ENCODE measurements at regions not wholly inside any gene's neighbourhood (a gene's known extent, or its start where the extent isn't known, plus 50 kb on each side); places are given as distances from the start of the nearest gene placed in this dataset.
"Not testable (repeated sequence)": the region's sequence is repeated elsewhere in the genome, so short reads cannot be mapped to it uniquely, and the experiment has no call there.

- DNase-seq, result no peak
Observed at GRCh38 chr6:131430531-131430930, 142.5 kb upstream of the ARG1 start.

DNA sequence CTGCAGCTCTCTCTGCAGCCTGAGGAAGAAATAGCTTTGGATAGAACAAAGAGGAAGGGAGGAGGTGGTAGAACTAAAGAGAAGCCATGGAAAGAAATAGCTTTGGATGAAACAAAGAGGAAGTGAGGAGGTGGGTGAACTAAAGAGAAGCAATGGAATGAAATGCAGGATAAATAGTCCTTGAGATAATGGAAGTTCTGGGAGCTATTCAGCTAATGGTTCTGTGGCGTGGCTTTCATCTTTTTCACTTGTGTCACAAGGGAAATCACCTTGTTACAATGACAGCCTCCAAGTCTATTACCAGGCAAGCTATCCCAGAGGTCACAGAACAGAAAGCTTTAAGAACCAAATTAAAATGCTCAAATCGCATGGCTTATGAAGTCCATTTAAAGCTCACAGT is 141.3 kb upstream of the ARG1 start:
- no peak for DNase-seq

- no peak for DNase-seq
Observed at GRCh38 chr6:131433927-131434326, 139.1 kb upstream of the ARG1 start.

- DNase-seq, result no peak
Observed at GRCh38 chr6:131436358-131436757, 136.7 kb upstream of the ARG1 start.

DNA sequence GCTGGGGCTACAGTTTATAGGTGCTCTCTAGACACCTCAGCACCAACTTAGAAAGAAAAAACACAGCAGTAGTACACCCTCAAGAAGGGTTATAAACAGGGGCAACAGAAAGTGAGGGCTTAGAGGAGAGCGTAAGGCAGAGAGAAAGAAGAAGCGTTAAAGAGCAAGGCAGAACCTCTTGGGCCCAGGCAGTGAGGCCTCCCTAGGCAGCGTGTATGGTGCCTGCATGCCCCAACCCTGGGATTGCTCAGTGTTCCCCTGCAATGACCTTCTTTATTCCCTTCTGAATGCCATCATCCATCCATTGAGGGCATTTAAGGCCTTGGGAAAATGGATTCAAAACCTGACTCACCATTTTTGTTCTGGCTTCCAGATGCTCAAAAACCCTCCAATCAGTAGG is 130.0 kb upstream of the ARG1 start:
- DNase-seq, result no peak

DNA sequence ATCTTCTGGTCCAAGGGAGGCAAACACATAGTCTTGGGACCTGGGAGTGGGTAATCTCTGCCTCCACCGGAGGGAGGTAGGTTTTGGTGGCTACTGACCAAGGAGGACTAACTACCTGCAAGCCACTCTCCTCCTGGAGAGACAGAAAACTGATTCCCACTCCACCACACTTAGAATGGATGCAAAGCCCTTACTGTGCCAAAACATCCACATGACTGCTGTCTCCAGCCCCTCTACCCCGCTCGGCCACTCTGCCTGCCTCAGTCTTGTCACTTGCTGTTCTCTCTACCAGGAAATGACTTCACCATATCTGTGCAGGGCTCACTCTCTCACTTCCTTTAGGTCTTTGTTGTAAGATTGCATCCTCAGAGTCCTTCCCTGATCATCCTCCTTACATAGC is 129.5 kb upstream of the ARG1 start:
- no peak for DNase-seq

DNA sequence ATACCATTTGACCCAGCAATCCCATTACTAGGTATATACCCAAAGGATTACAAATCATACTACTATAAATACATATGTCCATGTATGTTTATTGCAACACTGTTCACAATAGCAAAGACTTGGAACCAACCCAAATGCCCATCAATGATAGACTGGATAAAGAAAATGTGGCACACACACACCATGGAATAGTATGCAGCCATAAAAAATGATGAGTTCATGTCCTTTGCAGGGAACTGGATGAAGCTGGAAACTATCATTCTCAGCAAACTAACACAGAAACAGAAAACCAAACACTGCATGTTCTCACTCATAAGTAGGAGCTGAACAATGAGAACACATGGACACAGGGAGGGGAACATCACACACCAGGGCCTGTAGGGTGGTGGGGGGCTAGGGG is 127.7 kb upstream of the ARG1 start:
- DNase-seq, result not testable (repeated sequence)

DNA sequence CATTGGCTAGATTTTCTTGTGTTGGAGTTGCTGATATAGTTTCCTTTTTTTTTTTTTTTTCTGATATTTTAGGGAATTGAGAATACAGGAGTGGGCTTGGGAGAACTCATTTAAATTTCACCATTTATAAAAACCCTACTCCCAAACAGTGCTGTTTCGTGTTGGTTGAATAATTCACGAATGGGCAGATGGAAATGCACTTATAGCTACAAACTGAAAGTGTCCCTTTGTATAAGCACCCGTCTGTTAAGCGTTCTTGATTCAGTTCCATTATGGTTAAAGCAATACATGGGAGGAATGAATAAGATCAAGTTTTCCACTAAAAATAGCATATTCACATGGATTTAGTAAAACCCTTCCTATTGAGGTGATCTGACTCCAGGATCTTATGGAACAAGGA is 122.2 kb upstream of the ARG1 start:
- DNase-seq, result no peak

DNA sequence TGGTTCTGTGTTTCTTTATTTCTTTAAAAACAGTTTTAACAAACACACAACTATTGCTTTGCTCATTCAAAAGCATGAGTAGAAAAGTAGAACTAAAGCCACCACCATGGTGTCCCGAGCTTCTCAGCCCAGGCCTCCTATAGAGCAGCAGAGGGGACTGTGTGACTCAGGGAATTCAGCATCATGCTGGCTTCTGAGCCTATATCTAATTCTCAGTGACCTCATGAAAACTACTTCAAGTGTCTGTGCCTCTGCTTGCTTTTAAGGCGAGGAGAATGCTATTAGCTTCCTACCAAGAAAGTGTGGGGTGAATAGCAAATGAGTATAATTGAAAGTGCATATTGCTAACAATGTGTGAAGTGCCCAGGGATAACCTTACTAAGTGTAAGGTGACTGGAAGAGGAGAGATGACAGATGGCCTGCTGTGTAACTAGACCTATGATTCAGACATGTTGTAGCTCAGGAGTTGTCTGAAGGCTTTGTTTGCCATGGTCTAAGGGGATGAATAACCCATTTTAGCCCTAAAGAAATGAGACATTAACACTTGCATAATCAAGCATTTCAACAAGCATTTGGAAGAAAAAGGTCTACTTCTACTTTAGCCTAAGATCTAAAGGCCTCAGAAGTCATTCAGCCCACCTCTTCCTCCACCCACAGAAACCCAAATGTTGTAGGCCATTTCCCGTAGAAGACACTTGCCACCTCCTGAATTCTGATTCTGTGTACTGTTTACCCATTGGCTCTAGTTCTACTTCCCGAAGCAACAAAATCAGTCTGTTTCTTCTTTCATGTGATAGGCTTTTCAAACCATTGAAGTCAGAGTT is 121.5 kb upstream of the ARG1 start:
- DNase-seq, result no peak

- no peak for DNase-seq
Observed at GRCh38 chr6:131453803-131454202, 119.2 kb upstream of the ARG1 start.

DNA sequence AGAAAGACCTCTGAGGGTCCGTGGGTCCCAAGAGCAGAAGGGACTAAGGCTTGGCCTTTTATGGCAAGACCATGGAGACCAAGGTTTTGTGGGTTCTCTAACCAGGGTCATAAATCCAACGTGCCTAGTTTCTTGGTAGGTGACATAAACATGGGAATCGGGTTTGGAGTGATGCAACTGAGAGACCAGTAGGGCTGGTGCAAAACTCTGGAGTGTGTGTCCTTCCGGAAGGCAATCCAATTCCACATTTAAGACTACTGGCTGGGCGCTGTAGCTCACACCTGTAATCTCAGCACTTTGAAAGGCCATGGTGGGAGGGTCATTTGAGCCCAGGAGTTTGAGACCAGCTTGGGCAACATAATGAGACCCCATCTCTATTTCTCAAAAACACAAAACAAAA is 116.5 kb upstream of the ARG1 start:
- no peak for DNase-seq

DNA sequence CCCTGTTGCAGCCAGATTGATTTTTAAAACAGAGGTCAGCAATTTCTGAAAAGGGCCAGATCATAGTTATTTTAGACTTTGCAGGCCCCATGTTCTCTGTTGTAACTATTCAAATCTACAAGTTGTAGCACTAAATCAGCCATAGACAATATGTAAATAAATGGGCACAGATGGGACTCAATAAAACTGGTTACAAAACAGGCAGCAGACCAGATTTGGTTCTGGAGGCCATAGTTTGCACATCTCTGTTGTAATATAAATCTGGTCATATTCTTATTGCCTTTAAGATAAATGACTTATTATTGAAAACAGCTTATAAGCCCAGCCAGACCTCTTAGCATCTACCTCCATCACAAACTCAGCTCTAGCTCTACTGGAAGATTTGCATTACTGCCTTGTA is 114.0 kb upstream of the ARG1 start:
- no peak for DNase-seq

- DNase-seq, result no peak
Observed at GRCh38 chr6:131460614-131461000, 112.4 kb upstream of the ARG1 start.

DNA sequence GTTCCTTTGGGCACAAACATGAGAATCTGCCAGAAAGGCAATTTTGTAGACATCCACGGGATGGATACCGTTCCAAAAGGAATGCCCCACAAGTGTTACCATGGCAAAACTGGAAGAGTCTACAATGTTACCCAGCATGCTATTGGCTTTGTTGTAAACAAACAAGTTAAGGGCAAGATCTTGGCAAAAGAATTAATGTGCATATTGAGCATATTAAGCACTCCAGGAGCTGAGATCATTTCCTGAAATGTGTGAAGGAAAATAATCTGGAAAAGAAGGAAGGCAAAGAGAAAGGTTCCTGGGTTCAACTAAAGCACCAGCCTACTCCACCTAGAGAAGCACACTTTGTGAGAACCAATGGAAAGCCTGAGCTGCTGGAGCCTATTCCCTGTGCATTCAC is 103.9 kb upstream of the ARG1 start:
- no peak for DNase-seq

DNA sequence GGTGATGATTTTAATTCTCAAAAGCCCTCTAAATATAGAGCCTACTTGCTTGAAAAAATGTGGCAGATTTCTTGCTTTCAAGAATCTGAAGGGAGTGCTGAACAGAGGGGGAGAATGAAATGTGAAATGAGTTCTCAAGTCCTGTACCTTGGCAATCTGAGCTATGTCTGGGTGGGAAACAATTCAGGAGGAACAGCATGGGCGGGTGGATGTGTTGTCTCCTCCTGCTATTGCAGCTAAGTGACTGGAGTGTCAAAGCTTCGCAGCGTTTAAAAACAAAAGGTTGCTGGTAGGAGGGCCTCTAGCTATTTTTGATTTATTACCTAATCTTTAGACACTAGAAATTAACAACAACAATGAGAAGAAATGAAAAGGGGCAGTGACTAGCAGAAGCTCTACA is 102.5 kb upstream of the ARG1 start:
- DNase-seq, result no peak

- DNase-seq, result no peak
Observed at GRCh38 chr6:131471331-131471730, 101.7 kb upstream of the ARG1 start.

DNA sequence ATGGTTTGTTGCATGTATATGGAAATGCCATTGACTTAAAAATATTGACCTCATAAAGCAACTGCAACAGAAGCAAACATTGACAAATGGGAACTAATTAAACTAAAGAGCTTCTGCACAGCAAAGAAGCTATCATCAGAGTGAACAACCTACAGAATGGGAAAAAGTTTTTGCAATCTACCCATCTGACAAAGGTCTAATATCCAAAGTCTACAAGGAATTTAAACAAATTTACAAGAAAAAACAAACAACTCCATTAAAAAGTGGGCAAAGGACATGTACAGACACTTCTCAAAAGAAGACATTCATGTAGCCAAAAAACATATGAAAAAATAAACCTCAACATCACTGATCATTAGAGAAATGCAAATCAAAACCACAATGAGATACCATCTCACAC is 99.7 kb upstream of the ARG1 start:
- not testable (repeated sequence) for DNase-seq

- no peak for DNase-seq
Observed at GRCh38 chr6:131476362-131476761, 96.7 kb upstream of the ARG1 start.

GRCh38 chr6:131478740-131479211 is 94.2 kb upstream of the ARG1 start:
- not testable (repeated sequence) for DNase-seq

GRCh38 chr6:131486608-131487007 is 86.4 kb upstream of the ARG1 start:
- no peak for DNase-seq

- no peak for DNase-seq
Observed at GRCh38 chr6:131488780-131489179, 84.2 kb upstream of the ARG1 start.

DNA sequence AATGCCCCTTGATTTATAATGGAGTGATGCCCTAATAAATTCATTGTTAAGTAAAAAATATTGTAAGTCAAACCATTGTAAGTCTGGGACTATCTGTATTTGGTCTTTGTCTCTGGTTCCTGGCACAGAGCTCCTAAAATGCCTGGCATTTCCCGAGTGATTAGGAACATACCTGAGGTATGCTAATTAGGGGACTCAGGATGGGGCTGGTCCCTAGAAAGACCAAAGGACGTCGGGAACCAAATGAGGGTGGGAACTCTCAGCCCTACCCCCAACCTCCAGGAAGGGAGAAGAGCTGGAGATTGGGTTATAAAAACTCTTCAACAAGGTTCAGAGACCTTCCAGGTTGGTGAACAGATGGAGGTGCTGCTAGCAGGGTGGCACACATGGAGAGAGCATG is 82.6 kb upstream of the ARG1 start:
- DNase-seq, result no peak

DNA sequence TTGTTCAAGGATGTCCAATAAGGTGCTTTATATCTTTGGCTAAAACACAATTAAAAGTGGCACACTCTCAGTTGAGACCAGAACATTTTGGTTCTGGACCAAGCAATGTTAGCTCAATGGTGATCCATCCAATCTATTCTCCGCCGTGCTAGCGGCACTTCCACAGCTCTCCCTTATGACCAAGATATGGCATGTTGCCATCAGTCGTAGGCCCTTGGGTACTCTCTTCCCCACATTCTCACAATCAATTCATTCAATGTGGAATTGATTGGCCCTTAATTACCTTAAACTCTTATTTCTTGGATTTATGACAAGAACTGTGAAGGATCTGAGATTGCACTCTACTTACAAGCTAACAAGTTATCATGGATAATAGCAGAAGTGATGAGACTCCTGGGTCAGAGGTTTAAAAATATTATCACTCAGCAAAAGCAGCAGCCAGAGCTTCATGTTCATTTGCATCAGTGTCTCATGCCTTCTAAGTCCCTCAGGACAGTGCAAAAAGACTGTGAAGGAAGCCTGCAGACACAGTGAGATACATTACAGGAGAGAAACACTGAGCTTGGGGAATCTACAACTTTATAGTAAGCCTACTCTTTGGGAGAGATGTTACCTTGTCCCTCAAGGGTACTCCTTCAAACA is 80.0 kb upstream of the ARG1 start:
- DNase-seq, result no peak

- DNase-seq, result not testable (repeated sequence)
Observed at GRCh38 chr6:131504387-131504786, 68.6 kb upstream of the ARG1 start.

GRCh38 chr6:131510094-131510493 is 62.9 kb upstream of the ARG1 start:
- no peak for DNase-seq
